Activated CD4-positive, alpha-beta T cell treated with anti-CD3 and anti-CD28 coated beads for 48 hours (primary cell): ENCODE measurements at regions not wholly inside any gene's neighbourhood (a gene's known extent, or its start where the extent isn't known, plus 50 kb on each side); places are given as distances from the start of the nearest gene placed in this dataset.

Source experiments
- DNase-seq: peaks from one replicate; pipeline ENCODE4 v3.0.0-alpha.2; 2020

- DNase-seq: no peak
These were observed 52.1 kb downstream of the STYXL2 start for GRCh38 chr1:167145965-167146364.

GRCh38 chr1:167146903-167147539 is 53.1 kb downstream of the STYXL2 start:
- DNase-seq: no peak

GRCh38 chr1:167148421-167148820 is 54.5 kb downstream of the STYXL2 start:
- no peak for DNase-seq

- DNase-seq: no peak
These were observed 56.1 kb downstream of the STYXL2 start for GRCh38 chr1:167149793-167150491.

GRCh38 chr1:167150492-167150833 is 56.6 kb downstream of the STYXL2 start:
- DNase-seq: no peak

- peak; percentile 18 for DNase-seq
These were observed 58.5 kb downstream of the STYXL2 start for GRCh38 chr1:167152192-167152876.

- DNase-seq: no peak
These were observed 62.6 kb downstream of the STYXL2 start for GRCh38 chr1:167156466-167156865.

- no peak for DNase-seq
These were observed 63.2 kb downstream of the STYXL2 start for GRCh38 chr1:167157114-167157513.

- no peak for DNase-seq
These were observed 62.4 kb upstream of the POU2F1 start for GRCh38 chr1:167158111-167158812.

- DNase-seq: no peak
These were observed 61.8 kb upstream of the POU2F1 start for GRCh38 chr1:167158813-167159275.

GRCh38 chr1:167159782-167160181 is 60.9 kb upstream of the POU2F1 start:
- DNase-seq: no peak

- no peak for DNase-seq
These were observed 59.4 kb upstream of the POU2F1 start for GRCh38 chr1:167161242-167161641.

- DNase-seq: no peak
These were observed 58.9 kb upstream of the POU2F1 start for GRCh38 chr1:167161762-167162161.

- DNase-seq: no peak
These were observed 55.5 kb upstream of the POU2F1 start for GRCh38 chr1:167165219-167165618.

- DNase-seq: no peak
These were observed 54.6 kb upstream of the POU2F1 start for GRCh38 chr1:167165948-167166689.

GRCh38 chr1:167166690-167167075 is 54.0 kb upstream of the POU2F1 start:
- no peak for DNase-seq

GRCh38 chr1:167168424-167168823 is 52.3 kb upstream of the POU2F1 start:
- DNase-seq: no peak

- DNase-seq: no peak
These were observed 51.0 kb upstream of the POU2F1 start for GRCh38 chr1:167169642-167170041.
